ENCODE measurements at regions not wholly inside any gene's neighbourhood (a gene's known extent, or its start where the extent isn't known, plus 50 kb on each side); places are given as distances from the start of the nearest gene placed in this dataset.

DNA sequence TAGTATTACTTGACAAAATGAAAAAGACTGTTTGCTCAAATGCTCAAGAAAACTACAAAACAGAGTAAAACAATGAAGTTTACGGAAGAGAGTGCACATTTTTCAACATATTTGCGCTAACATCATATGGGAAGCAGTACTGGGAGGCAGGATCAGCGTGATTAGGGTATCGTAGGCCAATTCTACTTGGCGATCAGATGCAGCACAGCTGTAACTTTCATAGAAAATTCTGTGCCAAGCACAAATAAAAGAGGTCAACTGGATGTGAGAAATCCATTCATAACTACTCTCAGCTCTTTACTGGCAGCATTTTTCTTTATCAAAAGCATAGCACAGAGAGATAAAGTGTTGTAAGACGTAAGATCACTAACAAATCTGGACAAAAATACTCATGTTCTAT lies 1196.3 kb upstream of the GBE1 start:
- H4K20me1 ChIP-seq (ENCODE audit: insufficient read depth, low read length) = no peaks in the 10 kb centered on the region
- no peaks in the 10 kb centered on the region for H3K4me1 ChIP-seq (ENCODE audit: low read length)
- H3K9me2 ChIP-seq (replicated peaks; ENCODE audit: insufficient read depth, low read length) = no peaks in the 10 kb centered on the region
- no peak for DNase-seq
- no peaks in the 10 kb centered on the region for H3K27me3 ChIP-seq (replicated peaks; ENCODE audit: insufficient read depth, low read length)
- H3K9ac ChIP-seq (ENCODE audit: low read length) = no peak overlapping the region
- H3K4me3 ChIP-seq (ENCODE audit: low read length) = no peak overlapping the region
- H3K36me3 ChIP-seq (replicated peaks; ENCODE audit: insufficient read depth, low read length) = no peaks in the 10 kb centered on the region
- no peak overlapping the region for H3K27ac ChIP-seq (ENCODE audit: low read length)
- no peak overlapping the region for H2AFZ ChIP-seq (ENCODE audit: low read length)
- H3F3A ChIP-seq (ENCODE audit: insufficient read depth, low read length) = no peaks in the 10 kb centered on the region
- no peak for TF ChIP-seq EZH2phosphoT487 (IDR thresholded peaks at IDR 0.05; ENCODE audit: low read length)
- H3K9me3 ChIP-seq (replicated peaks; ENCODE audit: insufficient read depth, low read length) = no peaks in the 10 kb centered on the region
- no peak overlapping the region for H3K4me2 ChIP-seq (ENCODE audit: low read depth, low read length)
- no peaks in the 10 kb centered on the region for H3K79me2 ChIP-seq (ENCODE audit: low read length)

DNA sequence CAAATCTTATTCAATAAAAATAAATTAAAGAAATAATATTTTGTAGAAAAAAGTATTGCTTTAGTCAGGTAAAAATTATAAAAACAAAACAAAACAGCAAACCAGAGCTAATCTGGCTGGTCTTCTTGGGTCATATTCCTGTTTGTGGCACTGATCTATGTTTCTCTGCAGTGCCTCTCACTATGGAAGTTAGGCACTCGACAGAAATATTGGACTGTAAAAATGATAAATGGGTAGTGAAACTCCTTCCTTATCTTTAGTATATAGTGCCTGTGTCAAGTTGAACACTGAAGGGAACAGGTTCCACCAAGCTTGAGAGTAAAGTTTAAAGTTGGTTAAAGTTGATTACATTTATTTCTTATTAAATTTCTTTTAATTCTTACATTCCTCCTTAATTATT lies 1195.6 kb upstream of the GBE1 start:
- H3K27me3 ChIP-seq (replicated peaks; ENCODE audit: insufficient read depth, low read length) = no peaks in the 10 kb centered on the region
- H3K4me2 ChIP-seq (ENCODE audit: low read depth, low read length) = no peak overlapping the region
- H4K20me1 ChIP-seq (ENCODE audit: insufficient read depth, low read length) = no peaks in the 10 kb centered on the region
- H2AFZ ChIP-seq (ENCODE audit: low read length) = no peak overlapping the region
- no peaks in the 10 kb centered on the region for H3F3A ChIP-seq (ENCODE audit: insufficient read depth, low read length)
- DNase-seq = no peak
- TF ChIP-seq EZH2phosphoT487 (IDR thresholded peaks at IDR 0.05; ENCODE audit: low read length) (no peak), EZH2 (optimal IDR thresholded peaks at IDR 0.05; ENCODE audit: low read depth, low read length) (no peak)
- TF ChIP-seq, protein P1, sequence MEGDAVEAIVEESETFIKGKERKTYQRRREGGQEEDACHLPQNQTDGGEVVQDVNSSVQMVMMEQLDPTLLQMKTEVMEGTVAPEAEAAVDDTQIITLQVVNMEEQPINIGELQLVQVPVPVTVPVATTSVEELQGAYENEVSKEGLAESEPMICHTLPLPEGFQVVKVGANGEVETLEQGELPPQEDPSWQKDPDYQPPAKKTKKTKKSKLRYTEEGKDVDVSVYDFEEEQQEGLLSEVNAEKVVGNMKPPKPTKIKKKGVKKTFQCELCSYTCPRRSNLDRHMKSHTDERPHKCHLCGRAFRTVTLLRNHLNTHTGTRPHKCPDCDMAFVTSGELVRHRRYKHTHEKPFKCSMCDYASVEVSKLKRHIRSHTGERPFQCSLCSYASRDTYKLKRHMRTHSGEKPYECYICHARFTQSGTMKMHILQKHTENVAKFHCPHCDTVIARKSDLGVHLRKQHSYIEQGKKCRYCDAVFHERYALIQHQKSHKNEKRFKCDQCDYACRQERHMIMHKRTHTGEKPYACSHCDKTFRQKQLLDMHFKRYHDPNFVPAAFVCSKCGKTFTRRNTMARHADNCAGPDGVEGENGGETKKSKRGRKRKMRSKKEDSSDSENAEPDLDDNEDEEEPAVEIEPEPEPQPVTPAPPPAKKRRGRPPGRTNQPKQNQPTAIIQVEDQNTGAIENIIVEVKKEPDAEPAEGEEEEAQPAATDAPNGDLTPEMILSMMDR (IDR thresholded peaks at IDR 0.05; ENCODE audit: low read length) = no peak
- no peak overlapping the region for H3K27ac ChIP-seq (ENCODE audit: low read length)
- no peak overlapping the region for H3K9ac ChIP-seq (ENCODE audit: low read length)
- no peaks in the 10 kb centered on the region for H3K9me3 ChIP-seq (replicated peaks; ENCODE audit: insufficient read depth, low read length)
- H3K4me3 ChIP-seq (ENCODE audit: low read length) = no peak overlapping the region
- no peaks in the 10 kb centered on the region for H3K79me2 ChIP-seq (ENCODE audit: low read length)
- no peaks in the 10 kb centered on the region for H3K36me3 ChIP-seq (replicated peaks; ENCODE audit: insufficient read depth, low read length)
- H3K9me2 ChIP-seq (replicated peaks; ENCODE audit: insufficient read depth, low read length) = no peaks in the 10 kb centered on the region
- no peaks in the 10 kb centered on the region for H3K4me1 ChIP-seq (ENCODE audit: low read length)

DNA sequence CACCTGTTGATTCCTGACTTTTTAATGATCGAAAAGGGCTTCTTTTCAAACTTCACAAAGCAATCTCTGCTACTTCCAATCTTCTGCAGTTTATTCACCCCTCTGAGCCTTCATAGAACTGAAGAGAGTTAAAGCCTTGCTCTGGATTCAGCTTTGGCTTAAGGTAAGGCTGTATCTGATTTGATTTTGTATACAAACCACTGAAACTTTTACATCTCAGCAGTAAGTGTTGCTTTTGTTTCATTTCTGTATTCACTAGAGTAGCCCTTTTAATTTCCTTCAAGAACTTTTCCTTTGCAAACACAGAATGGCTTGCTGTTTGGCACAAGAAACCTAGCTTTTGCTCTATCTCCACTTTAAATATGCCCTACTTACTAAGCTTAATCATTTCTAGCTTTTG lies 1193.0 kb upstream of the GBE1 start:
- TF ChIP-seq EZH2phosphoT487 (IDR thresholded peaks at IDR 0.05; ENCODE audit: low read length) (no peak), EZH2 (optimal IDR thresholded peaks at IDR 0.05; ENCODE audit: low read depth, low read length) (no peak)
- TF ChIP-seq, protein P1 (IDR thresholded peaks at IDR 0.05; ENCODE audit: low read length) = no peak
- no peaks in the 10 kb centered on the region for H3K4me1 ChIP-seq (ENCODE audit: low read length)
- DNase-seq = no peak
- no peaks in the 10 kb centered on the region for H3K36me3 ChIP-seq (replicated peaks; ENCODE audit: insufficient read depth, low read length)
- H3K27me3 ChIP-seq (replicated peaks; ENCODE audit: insufficient read depth, low read length) = no peaks in the 10 kb centered on the region
- no peaks in the 10 kb centered on the region for H3K9me3 ChIP-seq (replicated peaks; ENCODE audit: insufficient read depth, low read length)
- H3K79me2 ChIP-seq (ENCODE audit: low read length) = no peaks in the 10 kb centered on the region
- H3K4me3 ChIP-seq (ENCODE audit: low read length) = no peak overlapping the region
- no peak overlapping the region for H2AFZ ChIP-seq (ENCODE audit: low read length)
- H4K20me1 ChIP-seq (ENCODE audit: insufficient read depth, low read length) = no peaks in the 10 kb centered on the region
- H3K27ac ChIP-seq (ENCODE audit: low read length) = no peak overlapping the region
- no peak overlapping the region for H3K9ac ChIP-seq (ENCODE audit: low read length)
- no peaks in the 10 kb centered on the region for H3K9me2 ChIP-seq (replicated peaks; ENCODE audit: insufficient read depth, low read length)
- no peak overlapping the region for H3K4me2 ChIP-seq (ENCODE audit: low read depth, low read length)
- no peaks in the 10 kb centered on the region for H3F3A ChIP-seq (ENCODE audit: insufficient read depth, low read length)

GRCh38 chr3:82942041-82942440 lies 1180.6 kb upstream of the GBE1 start:
- peak; percentile 83 for DNase-seq
- peak overlapping the region; percentile 26; the same call in 1 of the 2 replicates for H3K27ac ChIP-seq (ENCODE audit: low read length)
- peaks cover 3% of the 10 kb centered on the region for H3F3A ChIP-seq (ENCODE audit: insufficient read depth, low read length)
- TF ChIP-seq EZH2phosphoT487 (IDR thresholded peaks at IDR 0.05; ENCODE audit: low read length) (no peak), EZH2 (optimal IDR thresholded peaks at IDR 0.05; ENCODE audit: low read depth, low read length) (no peak)
- TF ChIP-seq, protein P1 (IDR thresholded peaks at IDR 0.05; ENCODE audit: low read length) = no peak
- no peaks in the 10 kb centered on the region for H3K9me3 ChIP-seq (replicated peaks; ENCODE audit: insufficient read depth, low read length)
- no peak overlapping the region for H2AFZ ChIP-seq (ENCODE audit: low read length)
- peaks cover 9% of the 10 kb centered on the region; the same call in 1 of the 2 replicates for H3K4me1 ChIP-seq (ENCODE audit: low read length)
- no peaks in the 10 kb centered on the region for H3K27me3 ChIP-seq (replicated peaks; ENCODE audit: insufficient read depth, low read length)
- H3K79me2 ChIP-seq (ENCODE audit: low read length) = no peaks in the 10 kb centered on the region
- H3K9ac ChIP-seq (ENCODE audit: low read length) = no peak overlapping the region
- no peaks in the 10 kb centered on the region for H4K20me1 ChIP-seq (ENCODE audit: insufficient read depth, low read length)
- H3K36me3 ChIP-seq (replicated peaks; ENCODE audit: insufficient read depth, low read length) = no peaks in the 10 kb centered on the region
- H3K4me2 ChIP-seq (ENCODE audit: low read depth, low read length) = peak overlapping the region; percentile 38
- H3K9me2 ChIP-seq (replicated peaks; ENCODE audit: insufficient read depth, low read length) = no peaks in the 10 kb centered on the region
- no peak overlapping the region for H3K4me3 ChIP-seq (ENCODE audit: low read length)

Measured in MM.1S (cell line).